Kidney capillary endothelial cell (primary cell): ENCODE measurements at regions not wholly inside any gene's neighbourhood (a gene's known extent, or its start where the extent isn't known, plus 50 kb on each side); places are given as distances from the start of the nearest gene placed in this dataset.
"Not testable (repeated sequence)": the region's sequence is repeated elsewhere in the genome, so short reads cannot be mapped to it uniquely, and the experiment has no call there.

Experiments used
- DNase-seq: peaks from one replicate; pipeline ENCODE4 v3.0.0-alpha.2; 2018; ENCODE audit warnings: low spot score

DNA sequence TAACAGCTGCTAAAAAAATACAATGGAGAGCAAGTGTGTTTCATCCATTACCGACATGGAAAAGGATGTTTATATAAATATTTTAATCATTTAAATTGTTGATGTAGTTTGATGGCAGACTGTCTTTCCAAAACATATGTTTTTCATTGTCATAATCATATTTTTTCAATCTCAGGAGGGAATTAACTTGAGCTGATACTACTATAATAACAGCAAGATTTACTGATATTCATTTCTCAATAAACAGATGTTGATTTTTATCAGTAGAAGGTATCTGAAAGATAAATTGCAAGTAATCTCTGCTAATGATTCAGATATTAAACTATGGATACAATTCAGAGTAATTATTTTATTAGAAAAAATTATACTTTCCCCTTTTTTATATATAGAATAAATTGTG lies 274.9 kb upstream of the TMEFF2 start:
- no peak for DNase-seq

DNA sequence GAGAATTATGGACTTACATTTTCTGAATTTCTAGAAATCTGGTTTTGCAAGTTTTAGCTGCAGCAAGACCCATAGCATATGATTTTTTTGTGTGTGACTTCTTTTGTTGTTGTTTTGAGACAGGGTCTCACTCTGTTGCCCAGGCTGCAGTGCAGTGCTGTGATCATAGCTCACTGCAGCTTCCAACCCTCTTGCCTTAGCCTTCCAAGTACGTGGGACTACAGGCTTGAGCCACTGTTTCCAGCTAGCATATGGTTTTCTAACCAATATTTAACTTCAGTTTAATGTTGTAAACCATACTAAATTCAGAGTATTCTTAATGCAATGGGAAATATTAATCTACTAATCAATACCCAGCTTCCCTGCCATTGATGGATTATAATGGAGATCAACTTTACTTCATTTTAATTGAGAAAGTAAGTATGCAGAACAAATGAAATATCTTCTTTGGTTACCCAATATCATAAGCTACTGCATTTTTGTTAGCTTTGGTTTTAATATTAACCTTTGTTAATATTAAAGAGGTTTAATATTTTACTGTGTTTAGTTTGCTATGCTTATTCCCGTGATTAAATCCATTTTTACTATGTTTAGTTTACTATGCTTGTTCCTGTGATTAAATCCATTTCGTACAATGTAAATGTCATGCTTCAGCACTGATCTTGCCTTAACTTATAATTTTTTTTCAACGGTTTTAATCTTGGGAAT lies 273.4 kb upstream of the TMEFF2 start:
- no peak for DNase-seq

DNA sequence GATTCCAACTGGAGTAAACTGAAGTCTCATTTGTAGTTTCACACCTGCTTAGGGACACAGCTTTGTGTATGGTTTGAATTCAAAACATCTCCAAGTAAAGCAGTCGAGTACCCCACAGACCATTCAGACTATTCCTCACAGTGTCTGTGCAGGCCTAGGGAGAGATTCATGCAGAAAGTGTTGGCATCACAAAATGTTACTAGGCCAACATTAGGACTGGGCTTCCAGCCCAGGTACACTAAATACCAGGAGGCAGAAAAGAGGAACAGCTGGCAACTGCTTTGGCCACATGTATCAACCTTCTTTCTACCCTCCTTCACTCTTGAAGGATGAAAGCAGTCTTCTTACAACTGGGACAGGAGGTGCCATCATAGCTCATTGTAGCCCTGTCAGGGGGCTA lies 270.4 kb upstream of the TMEFF2 start:
- DNase-seq, result no peak

DNA sequence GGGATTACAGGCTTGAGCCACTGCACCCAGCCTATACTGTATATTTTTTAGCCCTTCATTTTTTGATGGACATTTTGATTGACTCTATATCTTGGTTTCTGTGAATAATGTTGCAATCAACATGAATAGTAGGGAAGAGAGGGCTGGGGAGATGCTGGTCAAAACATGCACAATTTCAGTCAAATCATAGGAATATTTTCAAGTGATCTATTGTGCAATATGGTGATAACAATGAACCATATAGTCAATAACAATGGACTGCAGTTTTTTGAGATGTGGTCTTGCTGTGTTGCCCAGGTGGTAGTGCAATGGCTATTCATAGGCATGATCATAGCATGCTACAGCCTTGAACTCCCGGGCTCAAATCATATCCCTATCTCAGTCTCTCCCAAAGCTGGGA lies 264.7 kb upstream of the TMEFF2 start:
- no peak for DNase-seq

DNA sequence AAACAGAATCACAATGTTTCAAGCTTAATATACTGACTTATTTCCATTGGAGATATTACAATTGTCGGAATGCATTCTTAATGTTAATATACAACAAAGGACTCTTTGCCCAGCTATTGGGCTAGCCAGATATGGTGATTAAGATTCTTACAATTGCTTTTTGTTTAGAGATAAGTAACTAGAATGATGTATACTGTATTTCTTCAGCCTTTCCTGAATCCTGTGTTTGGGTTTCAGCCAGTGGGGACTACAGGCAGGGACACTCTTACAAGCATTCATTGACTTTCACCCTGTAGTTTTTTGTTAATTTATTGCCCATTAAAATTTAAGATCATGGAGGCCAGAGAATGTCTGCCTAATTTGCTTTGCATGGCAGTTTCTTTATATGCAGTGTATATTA lies 254.1 kb upstream of the TMEFF2 start:
- no peak for DNase-seq

DNA sequence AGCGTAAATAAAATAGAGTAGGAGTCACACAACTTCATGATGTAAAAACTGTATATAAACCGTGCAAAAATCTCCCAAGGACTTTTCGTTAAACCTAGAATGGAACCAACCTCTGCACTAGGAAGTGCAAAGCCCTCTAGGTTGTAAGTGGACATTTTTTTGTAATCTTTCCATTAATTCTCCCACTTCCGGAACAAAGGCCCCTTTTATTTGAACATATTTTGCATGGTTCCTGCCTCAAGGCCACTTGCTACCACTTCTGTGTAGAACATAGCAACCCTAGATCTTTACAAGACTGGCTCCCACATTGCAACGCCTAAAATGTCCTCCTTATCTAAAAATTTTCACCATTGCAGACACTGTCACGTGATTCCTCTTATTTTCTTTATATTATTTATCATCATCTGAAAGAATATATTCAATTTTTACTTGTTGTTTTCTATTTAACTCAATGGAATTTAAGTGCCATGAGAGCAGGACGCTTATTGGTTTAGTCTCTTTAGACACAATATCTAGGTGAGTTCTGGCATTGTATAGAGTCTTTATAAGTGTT lies 249.6 kb upstream of the TMEFF2 start:
- no peak for DNase-seq

DNA sequence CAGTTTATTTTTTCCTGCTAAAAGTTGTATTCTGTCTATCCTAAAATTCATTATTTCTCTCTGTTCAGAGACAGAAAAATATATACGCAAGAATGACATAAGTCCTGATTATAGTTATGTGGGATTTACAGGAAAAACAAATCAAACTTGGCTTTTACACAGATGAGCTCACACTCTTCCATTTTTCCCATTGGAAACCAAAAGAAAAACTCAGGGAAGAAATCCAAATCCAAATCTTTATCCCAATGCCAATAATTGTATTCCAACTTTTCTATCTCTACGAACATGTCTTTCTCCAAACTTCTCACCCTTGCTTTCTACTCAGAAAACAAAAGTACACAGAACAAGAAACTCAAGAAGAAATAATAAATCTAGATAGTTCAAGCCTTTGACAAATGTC lies 249.1 kb upstream of the TMEFF2 start:
- DNase-seq, result no peak

DNA sequence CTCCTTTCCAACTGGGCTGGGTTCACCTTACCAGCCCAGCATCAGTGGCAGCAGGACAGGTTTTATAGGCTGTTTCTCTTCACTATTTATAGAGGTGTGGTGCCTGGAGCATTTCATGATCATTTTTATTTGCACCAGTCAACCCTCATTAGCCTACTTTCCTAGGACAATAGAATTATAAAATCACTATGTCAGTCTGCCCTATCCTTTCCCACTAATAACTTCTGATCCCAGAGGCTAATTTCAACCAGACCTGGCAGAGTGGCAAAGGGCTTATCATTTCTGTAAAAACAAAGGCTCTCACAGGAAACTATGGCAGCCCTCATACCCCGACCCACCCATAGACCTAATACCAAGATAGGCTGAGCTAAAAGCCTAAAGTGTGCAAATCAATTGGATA lies 243.5 kb upstream of the TMEFF2 start:
- DNase-seq, result no peak

DNA sequence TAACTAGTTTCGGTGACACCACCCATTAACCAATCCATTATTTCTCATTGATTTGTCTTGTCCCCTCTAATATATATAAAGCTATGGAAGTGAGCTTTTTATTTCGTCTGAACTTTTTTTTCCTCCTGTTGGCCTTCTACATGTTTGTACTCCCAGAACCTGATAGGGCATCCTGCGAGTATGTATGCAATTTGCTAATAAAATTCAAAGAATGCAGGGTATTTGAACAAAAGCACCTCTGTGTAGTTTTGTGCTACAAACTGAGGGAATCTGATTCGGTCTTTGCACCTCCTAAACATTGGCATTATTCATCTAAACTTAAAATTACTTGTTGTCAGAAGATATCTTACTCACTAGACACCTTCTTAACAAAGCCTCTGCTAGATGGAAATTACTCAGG lies 242.9 kb upstream of the TMEFF2 start:
- no peak for DNase-seq

DNA sequence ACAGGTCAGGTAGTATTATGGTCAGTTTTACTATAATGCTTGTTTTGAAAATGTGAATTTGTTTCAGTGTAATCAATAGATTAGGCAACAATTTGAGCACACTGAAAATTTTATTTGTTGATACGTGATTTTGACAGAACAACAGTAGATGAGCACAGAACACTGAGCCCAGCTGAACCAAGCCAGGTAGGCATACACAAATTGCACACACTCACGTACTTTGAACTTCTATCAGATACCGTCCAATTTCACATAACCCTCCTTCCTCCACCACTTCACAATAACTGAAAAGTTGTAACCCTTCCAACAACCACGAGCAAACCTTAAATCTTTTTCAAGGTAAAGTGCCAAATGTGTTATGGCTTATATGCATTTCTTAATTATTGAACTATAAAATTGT lies 229.5 kb upstream of the TMEFF2 start:
- DNase-seq, result no peak

DNA sequence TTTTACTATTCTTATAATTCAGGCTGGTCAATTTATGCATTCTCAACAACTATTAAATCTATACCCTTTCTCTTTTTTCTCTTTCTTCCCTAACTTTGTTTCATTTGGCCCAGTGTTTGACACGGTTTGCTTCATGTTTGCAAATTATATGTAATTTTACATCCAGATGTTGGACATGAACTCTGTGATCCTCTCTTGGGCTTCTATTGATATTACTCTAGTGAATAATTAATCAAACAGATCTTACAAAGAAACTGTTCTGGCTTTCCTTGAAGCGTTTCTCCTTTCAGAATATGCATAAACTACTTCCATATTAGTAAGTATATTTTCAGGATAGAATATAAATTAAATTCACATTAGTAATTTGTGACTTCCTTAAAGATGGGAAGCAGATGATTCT lies 225.1 kb upstream of the TMEFF2 start:
- no peak for DNase-seq

DNA sequence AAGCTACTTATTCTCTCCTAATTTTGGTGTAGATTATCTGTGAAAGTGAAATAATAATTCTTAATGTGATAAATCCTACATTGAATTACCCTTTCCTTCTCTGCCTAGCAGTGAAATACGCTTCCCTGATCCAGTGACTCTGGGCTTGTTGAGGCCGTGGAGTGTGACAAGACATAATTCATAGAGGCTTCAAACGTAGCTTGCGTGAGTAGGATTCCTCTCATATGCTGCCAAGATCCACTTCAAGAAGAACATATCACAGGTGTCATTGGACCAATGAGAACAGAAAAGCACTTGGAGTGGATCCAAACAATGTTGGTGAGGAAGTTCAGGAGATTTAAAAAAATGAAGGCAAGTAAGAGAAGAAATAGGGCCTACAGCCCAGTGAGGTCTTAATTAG lies 221.3 kb upstream of the TMEFF2 start:
- no peak for DNase-seq

DNA sequence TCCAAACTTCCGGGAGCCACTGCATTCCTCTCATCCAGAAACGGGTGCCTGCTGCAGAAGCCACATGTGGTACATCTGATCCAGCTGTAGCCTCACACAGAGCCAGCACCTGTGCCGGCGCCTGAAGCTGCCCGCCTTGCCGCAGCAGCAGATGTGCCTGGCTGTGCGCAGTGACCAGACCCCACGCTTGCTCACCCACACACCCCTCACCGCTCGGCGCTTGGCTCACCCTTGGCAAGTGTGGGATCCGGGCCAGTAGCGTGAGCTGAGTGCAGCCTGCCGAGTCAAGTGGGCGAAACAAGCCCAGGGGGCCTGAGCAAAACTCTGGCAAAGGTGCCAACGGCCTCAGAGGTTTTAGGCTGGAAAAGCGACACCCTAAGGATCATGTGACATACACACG lies 220.1 kb upstream of the TMEFF2 start:
- DNase-seq, result no peak

DNA sequence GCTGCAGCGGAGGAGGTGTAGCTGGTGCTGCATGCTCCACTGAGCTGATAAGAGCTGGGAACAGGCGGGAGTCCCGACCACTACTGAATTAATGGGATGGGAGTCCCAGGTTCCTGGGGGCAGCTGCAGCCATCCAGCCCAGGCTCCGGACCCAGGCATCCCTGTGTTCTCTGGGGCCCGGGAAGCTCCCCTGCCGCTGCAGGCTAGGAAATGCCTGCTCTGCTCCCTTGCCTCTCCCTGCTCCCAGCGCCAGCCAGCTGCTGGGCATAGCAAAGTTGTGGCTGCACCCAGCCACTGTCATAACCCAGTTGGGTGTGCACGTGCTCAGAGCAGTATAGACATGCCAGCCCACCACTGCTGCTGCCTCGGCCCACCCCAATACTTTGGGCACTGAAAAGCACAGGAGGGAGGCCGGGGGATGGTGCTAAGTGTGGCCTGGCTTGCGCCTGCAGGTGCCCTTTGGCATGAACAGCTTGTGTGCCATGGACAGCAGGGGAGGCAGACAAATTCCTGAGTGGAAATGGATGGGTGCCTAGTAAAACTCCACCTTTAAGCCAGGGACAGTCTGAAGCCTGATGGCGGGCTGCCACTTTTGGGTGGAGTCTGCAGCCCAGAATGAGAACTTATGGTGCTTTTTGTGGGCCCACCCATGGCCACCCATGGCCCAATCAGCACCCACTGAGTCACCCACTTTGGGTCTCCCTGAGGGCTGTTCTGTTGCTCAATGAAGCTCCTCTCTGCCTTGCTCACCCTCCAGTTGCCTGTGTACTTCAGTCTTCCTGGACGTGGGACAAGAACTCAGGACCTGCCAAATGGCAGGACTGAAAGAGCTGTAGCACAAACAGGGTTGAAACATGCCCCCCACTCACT lies 219.3 kb upstream of the TMEFF2 start:
- DNase-seq, result no peak

DNA sequence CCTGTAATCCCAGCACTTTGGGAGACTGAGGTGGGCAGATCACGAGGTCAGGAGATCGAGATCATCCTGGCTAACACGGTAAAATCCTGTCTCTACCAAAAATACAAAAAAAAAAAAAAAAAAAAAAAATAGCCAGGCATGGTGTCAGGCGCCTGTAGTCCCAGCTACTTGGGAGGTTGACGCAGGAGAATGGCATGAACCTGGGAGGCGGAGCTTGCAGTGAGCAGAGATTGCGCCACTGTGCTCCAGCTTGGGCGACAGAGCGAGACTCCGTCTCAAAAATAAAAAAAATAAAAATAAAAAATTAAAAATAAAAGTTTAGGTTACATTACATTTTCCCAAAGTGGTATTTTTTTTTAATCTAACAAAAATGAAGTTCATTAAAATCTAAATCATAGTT lies 218.1 kb upstream of the TMEFF2 start:
- not testable (repeated sequence) for DNase-seq

DNA sequence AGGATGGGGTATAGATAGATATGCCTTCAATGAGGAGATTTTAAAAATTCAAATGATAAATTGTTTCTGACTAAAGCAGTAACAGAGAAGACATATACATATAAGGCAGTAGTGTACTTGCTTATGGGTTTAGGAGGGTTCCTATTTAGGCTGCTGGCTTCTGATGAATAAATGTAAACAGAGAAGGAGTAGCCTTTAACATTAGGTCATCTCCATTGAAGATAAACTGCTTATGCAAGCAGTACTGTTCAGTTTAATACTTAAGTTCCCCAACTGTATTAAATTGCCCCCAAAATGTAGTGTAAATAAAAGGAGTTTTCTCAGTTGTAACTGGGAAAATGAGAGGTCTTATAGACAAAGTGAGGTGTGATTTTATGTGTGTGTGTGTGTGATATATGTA lies 217.7 kb upstream of the TMEFF2 start:
- DNase-seq, result no peak

DNA sequence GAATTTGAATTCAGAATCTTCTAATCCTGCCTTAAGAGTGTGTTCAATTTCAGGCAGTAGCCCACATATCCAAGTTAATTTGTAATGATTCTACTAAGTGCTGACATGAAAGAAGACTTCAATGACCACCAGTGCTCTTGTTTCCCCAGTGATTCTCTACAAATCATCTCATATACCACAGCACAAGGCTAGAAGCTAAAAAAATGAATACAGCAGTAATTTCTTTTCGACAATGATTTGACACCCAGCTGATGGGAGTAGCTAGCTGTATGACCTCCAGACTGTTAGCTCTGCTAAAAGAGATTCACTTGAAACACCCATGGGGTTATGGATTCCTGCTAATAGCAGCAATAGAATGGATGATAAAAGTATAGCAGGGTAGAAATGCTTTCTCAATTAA lies 217.0 kb upstream of the TMEFF2 start:
- no peak for DNase-seq

DNA sequence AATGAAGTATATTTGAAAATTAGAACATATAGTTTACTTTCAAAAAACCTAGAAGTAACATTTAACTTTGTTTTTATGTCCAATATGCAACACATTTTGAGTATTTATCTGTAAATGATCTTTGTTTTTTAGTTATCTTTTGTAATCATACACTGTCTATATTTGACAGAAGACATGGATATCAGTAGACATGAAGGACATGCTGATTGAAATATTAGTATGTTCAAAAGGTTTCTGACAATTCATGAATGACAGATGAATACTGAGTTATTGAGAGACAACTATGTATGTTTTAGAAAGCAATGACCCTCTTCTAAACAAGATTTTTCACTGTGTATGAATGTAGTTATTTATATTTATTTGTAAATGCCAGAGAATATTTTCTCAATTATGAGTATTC lies 215.6 kb upstream of the TMEFF2 start:
- no peak for DNase-seq

DNA sequence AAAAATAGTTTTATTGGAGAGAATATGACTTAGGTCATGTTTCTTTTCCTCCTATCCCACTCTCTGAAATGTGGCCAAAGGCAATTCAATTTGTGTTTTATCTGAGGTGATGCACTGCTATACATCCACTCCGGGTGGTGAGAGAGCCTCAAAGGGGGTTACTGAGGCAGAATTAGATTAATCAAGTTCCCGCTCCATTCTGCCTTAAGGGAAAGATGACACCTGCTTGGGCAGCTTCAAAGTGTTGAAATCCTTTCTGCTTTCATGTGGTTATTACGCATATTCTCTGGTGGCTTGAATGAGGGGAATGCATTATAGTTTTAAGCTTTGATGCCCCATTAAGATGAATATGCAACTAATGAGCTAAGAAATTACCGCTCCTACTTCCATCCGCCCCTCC lies 213.0 kb upstream of the TMEFF2 start:
- no peak for DNase-seq

DNA sequence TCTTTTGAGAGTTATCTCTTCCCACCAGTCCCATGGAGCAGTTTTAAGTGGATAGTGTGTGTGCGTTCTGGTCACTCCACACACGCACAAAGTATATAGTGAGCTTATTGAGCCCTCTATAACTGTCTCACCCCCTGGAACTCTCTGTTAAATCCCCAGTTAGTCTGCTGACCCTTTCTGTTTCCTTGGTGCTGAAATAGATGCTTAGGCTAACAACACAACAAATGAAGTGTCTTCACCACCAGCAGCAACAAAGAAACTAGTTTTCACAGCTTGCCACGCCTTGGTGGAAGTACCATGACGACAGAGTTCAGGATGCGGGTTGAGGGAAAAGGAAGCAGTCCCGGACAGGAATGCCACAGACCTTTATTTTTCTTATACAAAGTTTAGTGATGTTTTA lies 203.5 kb upstream of the TMEFF2 start:
- no peak for DNase-seq

DNA sequence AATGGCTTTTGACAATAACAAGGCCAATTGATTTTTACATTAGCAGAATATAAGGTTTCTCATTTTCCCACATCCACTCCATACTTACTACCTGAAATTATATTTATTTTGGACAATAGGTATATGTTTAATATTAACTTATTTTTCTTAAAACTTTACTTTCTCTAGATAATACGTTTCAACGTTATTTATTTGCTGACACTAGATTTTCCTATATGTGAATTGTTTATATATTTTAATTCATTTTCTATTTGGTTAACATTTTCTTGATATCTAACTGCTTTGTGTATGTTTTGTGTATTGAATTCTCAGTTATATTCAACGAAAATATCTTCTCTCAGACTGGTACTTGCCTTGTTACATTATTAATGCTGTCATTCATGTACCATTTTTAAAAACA lies 199.9 kb upstream of the TMEFF2 start:
- no peak for DNase-seq

DNA sequence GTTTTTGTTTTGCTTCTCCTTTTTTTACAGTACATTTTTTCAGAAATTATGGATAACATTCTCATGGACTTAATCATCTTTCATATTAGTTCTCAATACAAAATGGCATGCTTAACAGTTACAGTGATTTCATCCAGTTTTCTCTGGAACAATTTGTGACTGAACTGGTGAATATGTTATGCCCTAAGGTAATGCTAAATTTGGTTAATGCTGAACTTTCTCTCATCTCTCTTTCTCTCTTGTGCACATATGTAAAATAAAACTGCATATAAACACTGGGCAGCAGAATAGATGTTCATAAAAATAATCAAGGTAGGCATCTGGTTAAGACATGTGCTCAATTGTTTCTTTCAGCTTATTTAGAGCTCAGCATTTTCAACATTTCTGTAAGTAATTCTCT lies 196.3 kb upstream of the TMEFF2 start:
- DNase-seq, result no peak

DNA sequence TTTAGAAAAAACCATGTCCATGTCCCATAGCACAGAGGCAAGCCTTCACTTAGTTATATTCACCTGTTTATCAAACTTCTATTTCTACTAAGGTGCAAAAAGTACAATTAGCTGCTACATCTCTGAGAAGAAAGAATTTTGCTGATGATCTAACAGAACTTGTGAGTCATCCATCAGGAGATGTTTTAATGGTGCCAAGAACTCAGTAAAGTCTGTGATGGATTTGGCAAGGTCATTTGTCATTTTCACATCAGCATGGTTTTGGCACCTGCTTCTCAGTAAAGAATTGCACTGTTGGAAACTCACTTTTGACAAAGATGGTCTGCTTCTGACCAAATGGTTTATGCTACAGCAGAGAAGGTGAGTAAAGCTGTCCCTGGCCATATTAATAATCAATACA lies 195.7 kb upstream of the TMEFF2 start:
- DNase-seq, result no peak

DNA sequence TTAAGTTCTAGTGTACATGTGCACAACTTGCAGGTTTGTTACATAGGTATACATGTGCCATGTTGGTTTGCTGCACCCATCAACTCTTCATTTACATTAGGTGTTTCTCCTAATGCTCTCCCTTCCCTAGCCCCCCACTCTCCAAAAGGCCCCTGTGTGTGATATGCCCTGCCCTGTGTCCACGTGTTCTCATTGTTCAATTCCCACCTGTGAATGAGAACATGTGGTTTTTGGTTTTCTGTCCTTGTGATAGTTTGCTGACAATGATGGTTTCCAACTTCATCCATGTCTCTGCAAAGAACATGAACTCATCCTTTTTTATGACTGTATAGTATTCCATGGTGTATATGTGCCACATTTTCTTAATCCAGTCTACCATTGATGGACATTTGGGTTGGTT lies 189.5 kb upstream of the TMEFF2 start:
- DNase-seq, result not testable (repeated sequence)
